ENCODE measurements at regions not wholly inside any gene's neighbourhood (a gene's known extent, or its start where the extent isn't known, plus 50 kb on each side); places are given as distances from the start of the nearest gene placed in this dataset.

- H3K4me3 ChIP-seq (ENCODE audit: control insufficient read depth, low read depth, low read length): no peak overlapping the region
- no peak for TF ChIP-seq CTCF (IDR thresholded peaks at IDR 0.05; ENCODE audit: control insufficient read depth, insufficient read depth, low read depth, low read length, missing control alignments)
- DNase-seq (ENCODE audit: low read depth): no peak
These were observed 253.5 kb downstream of the SHQ1 start for GRCh38 chr3:72594615-72595215.

- no peak for TF ChIP-seq CTCF (IDR thresholded peaks at IDR 0.05; ENCODE audit: control insufficient read depth, insufficient read depth, low read depth, low read length, missing control alignments)
- no peak for DNase-seq (ENCODE audit: low read depth)
- no peak overlapping the region for H3K4me3 ChIP-seq (ENCODE audit: control insufficient read depth, low read depth, low read length)
These were observed 254.3 kb downstream of the SHQ1 start for GRCh38 chr3:72593881-72594397.

- no peak overlapping the region for H3K4me3 ChIP-seq (ENCODE audit: control insufficient read depth, low read depth, low read length)
- DNase-seq (ENCODE audit: low read depth): peak; percentile 87
- no peak for TF ChIP-seq CTCF (IDR thresholded peaks at IDR 0.05; ENCODE audit: control insufficient read depth, insufficient read depth, low read depth, low read length, missing control alignments)
These were observed 256.5 kb downstream of the SHQ1 start for GRCh38 chr3:72591522-72592421.

GRCh38 chr3:72590732-72591221, 257.5 kb downstream of the SHQ1 start:
- DNase-seq (ENCODE audit: low read depth): no peak
- no peak overlapping the region for H3K4me3 ChIP-seq (ENCODE audit: control insufficient read depth, low read depth, low read length)
- no peak for TF ChIP-seq CTCF (IDR thresholded peaks at IDR 0.05; ENCODE audit: control insufficient read depth, insufficient read depth, low read depth, low read length, missing control alignments)

GRCh38 chr3:72587282-72587681, 261.0 kb downstream of the SHQ1 start:
- no peak overlapping the region for H3K4me3 ChIP-seq (ENCODE audit: control insufficient read depth, low read depth, low read length)
- no peak for TF ChIP-seq CTCF (IDR thresholded peaks at IDR 0.05; ENCODE audit: control insufficient read depth, insufficient read depth, low read depth, low read length, missing control alignments)
- DNase-seq (ENCODE audit: low read depth): no peak

GRCh38 chr3:72586694-72587093, 261.6 kb downstream of the SHQ1 start:
- H3K4me3 ChIP-seq (ENCODE audit: control insufficient read depth, low read depth, low read length): no peak overlapping the region
- no peak for TF ChIP-seq CTCF (IDR thresholded peaks at IDR 0.05; ENCODE audit: control insufficient read depth, insufficient read depth, low read depth, low read length, missing control alignments)
- DNase-seq (ENCODE audit: low read depth): no peak

Data from AG09309 (cell line).